ENCODE measurements at regions not wholly inside any gene's neighbourhood (a gene's known extent, or its start where the extent isn't known, plus 50 kb on each side); places are given as distances from the start of the nearest gene placed in this dataset.

DNA sequence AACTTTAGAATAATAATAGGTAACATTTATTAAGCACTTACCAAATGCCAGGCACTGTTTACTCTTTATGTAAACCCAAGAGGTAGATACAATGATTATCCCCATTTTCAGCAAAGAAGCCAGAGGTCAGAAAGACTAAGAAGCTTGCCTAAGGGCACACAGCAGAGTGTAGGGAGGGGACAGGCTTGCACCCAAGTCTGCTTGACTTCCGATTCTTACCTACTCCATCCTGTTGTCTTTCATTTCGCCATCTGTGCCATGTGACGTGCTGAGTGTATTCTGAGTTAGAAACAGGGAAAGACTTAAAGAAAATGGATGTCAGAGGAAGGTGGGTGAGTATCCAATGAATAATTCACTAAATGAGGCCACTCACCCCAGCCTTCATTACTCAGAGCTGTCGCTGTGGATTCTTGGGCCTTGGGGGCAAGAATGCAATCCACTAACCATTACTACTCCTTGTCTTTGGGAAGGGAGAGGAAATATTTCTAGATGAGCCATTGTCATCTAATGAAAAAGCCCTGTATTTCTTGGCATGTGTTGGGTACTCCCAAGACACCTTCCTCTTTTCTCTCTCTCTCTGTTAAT lies 76.4 kb upstream of the BCL11A start:
- TF ChIP-seq, protein P1, sequence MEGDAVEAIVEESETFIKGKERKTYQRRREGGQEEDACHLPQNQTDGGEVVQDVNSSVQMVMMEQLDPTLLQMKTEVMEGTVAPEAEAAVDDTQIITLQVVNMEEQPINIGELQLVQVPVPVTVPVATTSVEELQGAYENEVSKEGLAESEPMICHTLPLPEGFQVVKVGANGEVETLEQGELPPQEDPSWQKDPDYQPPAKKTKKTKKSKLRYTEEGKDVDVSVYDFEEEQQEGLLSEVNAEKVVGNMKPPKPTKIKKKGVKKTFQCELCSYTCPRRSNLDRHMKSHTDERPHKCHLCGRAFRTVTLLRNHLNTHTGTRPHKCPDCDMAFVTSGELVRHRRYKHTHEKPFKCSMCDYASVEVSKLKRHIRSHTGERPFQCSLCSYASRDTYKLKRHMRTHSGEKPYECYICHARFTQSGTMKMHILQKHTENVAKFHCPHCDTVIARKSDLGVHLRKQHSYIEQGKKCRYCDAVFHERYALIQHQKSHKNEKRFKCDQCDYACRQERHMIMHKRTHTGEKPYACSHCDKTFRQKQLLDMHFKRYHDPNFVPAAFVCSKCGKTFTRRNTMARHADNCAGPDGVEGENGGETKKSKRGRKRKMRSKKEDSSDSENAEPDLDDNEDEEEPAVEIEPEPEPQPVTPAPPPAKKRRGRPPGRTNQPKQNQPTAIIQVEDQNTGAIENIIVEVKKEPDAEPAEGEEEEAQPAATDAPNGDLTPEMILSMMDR (IDR thresholded peaks at IDR 0.05; ENCODE audit: low read length): no peak
- TF ChIP-seq EZH2phosphoT487 (IDR thresholded peaks at IDR 0.05; ENCODE audit: low read length) (no peak), EZH2 (optimal IDR thresholded peaks at IDR 0.05; ENCODE audit: low read depth, low read length) (no peak)
